ENCODE measurements at regions not wholly inside any gene's neighbourhood (a gene's known extent, or its start where the extent isn't known, plus 50 kb on each side); places are given as distances from the start of the nearest gene placed in this dataset.

DNA sequence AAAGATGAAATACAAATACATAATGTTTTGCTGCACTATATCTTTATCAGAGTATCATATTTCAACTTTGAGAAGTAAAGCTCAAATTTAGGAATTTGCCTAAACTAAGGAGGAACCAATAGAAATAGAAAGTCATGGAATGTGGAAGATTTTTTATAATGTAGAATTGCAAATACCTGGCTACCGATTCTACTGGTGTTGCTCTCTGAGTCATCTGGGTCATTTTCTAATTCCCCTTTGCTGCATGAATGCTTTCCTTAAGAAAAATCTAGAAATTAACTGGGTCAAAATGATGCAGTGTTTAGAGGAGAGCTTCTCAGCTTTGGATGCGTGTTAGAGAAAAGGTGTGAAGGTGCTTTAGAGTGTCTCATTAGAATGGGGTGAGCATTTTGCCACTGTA, 568.9 kb upstream of the ANKRD30A start:
- TF ChIP-seq, protein P1, sequence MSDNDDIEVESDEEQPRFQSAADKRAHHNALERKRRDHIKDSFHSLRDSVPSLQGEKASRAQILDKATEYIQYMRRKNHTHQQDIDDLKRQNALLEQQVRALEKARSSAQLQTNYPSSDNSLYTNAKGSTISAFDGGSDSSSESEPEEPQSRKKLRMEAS (IDR thresholded peaks at IDR 0.05; ENCODE audit: low read depth, low read length) = no peak
- no peak for TF ChIP-seq POLR2A (IDR thresholded peaks at IDR 0.05; ENCODE audit: extremely low read depth, insufficient read length)
- TF ChIP-seq, protein P2, sequence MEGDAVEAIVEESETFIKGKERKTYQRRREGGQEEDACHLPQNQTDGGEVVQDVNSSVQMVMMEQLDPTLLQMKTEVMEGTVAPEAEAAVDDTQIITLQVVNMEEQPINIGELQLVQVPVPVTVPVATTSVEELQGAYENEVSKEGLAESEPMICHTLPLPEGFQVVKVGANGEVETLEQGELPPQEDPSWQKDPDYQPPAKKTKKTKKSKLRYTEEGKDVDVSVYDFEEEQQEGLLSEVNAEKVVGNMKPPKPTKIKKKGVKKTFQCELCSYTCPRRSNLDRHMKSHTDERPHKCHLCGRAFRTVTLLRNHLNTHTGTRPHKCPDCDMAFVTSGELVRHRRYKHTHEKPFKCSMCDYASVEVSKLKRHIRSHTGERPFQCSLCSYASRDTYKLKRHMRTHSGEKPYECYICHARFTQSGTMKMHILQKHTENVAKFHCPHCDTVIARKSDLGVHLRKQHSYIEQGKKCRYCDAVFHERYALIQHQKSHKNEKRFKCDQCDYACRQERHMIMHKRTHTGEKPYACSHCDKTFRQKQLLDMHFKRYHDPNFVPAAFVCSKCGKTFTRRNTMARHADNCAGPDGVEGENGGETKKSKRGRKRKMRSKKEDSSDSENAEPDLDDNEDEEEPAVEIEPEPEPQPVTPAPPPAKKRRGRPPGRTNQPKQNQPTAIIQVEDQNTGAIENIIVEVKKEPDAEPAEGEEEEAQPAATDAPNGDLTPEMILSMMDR (IDR thresholded peaks at IDR 0.05; ENCODE audit: low read depth, low read length) = no peak
- no peak for TF ChIP-seq MYC (IDR thresholded peaks at IDR 0.05; ENCODE audit: low read depth, low read length)
